ENCODE measurements at regions not wholly inside any gene's neighbourhood (a gene's known extent, or its start where the extent isn't known, plus 50 kb on each side); places are given as distances from the start of the nearest gene placed in this dataset.
A peak's percentile ranks its signal among the peaks of the same experiment; 100 is the strongest.
"Not testable (repeated sequence)": the region's sequence is repeated elsewhere in the genome, so short reads cannot be mapped to it uniquely, and the experiment has no call there.

DNA sequence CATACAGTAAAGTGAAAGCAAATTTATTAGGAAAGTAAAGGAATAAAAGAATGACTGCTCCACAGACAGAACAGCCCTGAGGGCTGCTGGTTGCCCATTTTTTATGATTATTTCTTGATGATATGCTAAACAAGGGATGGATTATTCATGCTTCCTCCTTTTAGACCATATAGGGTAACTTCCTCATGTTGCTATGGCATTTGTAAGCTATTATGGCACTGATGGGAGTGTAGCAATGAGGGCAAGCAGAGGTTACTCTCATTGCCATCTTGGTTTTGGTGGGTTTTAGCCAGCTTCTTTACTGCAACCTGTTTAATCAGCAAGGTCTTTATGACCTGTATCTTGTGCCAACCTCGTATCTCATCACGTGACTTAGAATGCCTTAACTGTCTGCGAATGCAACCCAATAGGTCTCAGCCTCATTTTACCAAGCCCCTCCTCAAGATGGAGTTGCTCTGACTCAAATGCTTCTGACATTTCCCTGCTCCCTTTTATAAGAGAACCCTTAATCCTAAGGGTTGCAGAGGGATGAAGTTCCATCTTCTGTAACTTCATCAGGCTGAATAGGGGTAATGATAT lies 280.1 kb upstream of the RGS17 start:
- no peak for DNase-seq (ENCODE audit: low spot score)

DNA sequence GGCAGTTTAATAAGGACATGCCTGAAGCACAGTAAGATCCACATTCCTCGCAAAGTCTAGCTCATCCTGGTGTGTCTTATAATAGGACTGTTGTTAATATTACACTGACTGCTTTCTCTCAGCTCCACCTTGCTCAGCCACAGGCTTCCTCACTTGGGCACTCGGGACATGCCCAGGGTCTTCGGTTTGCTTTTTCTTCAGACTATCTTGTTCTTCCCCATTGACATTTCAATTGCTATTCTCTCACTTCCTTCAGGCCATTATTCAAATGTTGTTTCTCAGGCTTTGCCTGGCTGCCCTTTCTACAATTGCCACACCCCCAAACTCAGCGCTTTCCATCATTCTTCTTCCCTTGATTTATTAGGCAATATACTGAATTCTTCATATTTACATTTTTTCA lies 274.8 kb upstream of the RGS17 start:
- DNase-seq (ENCODE audit: low spot score): no peak

DNA sequence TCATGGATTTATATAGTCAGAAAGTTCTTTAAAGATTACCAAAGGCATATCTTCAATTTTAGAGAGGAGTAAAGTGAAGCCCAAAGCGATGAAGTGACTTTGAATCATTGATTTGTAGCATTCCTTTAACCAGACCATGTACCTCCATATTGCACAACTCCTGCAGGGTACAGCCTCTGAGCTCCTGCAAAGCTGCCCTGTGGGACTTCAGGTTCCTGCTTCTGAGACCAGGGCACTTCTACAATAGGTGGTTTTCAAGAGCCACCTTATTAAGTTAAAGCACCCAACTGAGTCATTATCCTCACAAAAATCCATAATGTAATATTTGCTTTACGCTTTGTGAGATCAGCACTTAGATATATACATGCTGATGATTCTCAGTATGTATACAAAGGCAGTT lies 270.7 kb upstream of the RGS17 start:
- DNase-seq (ENCODE audit: low spot score): no peak

DNA sequence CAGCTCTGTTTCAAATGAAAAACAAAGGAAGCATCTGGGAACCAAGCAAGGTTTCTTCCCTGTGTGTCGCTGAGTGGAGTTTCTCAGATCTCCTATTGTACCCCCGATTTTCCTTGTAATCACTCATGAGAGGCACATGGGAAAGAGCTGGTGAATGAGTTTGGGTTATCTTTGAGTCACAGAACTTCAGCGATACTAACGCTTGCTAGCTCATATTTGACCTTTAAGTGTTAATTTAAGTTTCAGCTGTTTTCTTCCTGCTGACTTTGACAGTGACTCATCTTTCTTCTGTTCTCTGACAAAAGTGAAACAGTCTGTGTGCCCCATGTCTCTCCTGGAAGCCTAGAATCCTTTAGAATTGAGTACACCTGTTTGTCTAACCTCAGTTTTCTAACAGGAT lies 261.1 kb upstream of the RGS17 start:
- no peak for DNase-seq (ENCODE audit: low spot score)

DNA sequence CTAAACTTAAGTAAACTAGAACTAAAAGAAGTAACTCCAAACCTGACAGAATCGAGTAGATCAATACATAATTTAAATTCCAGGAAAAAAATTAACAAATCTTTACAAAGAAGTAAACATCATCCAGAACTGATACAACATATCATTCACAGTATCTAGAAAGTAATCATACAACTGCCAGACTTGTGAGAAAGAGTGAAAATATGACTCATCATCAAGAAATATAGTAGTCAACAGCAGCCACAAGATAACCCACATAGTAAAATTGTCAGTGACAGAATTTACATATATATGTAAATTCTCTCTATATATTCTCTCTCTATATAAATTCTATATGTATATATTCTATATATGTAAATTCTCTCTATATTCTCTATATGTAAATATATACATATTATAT lies 242.8 kb upstream of the RGS17 start:
- no peak for DNase-seq (ENCODE audit: low spot score)

DNA sequence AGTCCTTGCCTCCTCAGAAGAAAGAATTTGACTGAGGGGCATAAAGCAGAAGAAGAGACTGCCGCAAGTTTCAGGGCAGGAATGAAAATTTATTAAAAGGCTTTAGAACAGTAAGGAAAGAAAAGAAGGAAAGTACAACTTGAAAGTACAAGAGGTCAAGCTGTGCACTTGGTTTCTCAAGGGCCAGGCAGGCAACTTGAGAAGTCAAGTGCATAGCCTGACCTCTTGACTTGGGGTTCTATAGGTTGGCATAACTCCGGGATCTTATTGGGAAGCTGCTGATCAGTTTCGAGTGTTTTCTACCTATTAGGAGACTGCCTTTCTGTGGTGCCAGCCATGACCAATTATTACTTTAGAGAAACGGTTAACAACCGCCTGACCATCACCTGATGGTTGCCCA lies 237.0 kb upstream of the RGS17 start:
- DNase-seq (ENCODE audit: low spot score): no peak

DNA sequence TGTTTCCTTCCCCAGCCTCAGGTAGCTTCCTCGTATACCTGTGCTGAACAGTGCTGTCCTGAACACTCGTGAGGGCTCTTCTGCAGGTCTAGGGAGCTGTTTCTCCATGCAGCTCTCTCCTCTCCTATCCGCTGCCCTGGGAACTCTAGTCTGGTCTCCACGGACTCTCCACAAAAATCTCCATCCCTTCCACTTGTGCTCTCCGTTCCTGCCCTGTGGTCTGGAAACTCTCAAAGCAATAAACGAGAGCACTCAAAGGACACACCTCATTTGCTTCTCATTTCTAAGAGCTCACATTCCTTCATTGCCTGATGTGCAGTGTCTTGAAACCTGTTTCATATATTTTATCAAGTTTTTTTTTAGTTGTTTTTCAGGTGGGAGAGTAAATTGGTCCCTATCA lies 235.9 kb upstream of the RGS17 start:
- DNase-seq (ENCODE audit: low spot score): no peak

DNA sequence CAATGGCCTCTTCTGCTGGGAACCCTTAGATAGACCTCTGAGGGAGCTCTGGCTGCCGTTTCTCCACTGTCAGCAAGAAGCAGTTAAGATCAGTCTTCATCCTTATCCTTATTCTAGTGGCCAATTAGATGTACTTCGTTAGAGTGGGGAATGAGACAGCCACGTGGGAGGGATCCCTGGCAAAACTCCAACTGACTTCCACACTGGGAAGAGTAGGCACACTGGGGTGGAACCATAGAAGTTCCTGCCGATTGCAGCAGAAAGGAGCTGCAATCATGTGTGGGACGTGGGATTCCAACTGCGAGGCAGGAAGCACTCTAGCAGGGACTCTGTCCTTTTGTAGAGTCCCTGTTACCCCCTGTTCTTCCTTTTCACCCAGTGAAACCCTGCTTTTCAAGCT lies 226.3 kb upstream of the RGS17 start:
- DNase-seq (ENCODE audit: low spot score): no peak

DNA sequence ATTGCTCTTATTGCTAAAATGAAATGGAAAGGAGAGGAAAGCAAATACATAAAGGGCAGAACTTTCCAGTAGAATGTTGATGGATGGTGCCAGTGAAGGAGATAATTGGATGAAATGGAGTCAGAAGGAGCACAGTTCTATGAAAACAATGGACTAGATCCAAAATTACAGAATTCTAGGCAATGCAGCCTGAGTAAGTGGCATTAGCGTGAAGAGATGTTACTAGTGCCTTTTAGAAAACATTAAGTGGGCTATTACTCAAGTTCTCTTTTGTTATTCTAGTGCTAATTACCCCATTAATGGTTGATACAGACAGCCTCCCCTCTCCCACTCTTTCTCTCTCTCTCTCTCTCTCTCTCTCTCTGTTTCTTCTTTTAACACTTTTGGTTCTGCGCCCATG lies 209.5 kb upstream of the RGS17 start:
- DNase-seq (ENCODE audit: low spot score): no peak

DNA sequence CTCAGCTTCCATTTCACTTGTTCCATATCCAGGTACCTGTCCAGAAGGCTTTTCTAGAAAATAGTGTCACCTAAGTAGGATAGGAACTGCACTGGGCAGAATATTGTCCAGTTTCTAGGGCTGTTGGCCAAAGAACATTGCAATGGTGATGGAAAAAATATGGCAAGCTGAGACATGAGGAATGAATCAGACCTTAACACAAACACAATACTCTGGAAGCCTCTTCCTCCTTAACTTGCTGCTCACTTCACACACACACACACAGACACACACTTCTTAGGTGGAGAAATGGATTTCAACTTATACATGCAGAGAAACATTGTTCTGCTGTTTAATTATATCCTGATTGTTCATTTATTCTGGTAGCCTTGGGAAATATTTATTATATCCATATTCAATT lies 203.0 kb upstream of the RGS17 start:
- no peak for DNase-seq (ENCODE audit: low spot score)

DNA sequence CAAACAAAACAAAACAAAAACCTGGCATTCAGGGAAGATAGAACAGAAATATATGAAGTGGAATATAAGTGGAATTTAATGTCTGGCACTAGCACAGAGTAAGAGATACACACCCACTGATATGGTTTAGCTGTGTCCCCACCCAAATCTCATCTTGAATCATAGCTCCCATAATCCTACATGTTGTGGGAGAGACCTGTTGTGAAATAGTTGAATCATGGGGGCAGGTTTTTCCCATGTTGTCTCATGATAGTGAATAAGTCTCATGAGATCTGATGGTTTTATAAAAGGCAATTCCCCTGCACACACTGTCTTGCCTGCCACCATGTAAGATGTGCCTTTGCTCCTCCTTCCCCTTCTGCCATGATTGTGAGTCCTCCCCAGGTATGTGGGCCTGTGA lies 200.1 kb upstream of the RGS17 start:
- not testable (repeated sequence) for DNase-seq (ENCODE audit: low spot score)

DNA sequence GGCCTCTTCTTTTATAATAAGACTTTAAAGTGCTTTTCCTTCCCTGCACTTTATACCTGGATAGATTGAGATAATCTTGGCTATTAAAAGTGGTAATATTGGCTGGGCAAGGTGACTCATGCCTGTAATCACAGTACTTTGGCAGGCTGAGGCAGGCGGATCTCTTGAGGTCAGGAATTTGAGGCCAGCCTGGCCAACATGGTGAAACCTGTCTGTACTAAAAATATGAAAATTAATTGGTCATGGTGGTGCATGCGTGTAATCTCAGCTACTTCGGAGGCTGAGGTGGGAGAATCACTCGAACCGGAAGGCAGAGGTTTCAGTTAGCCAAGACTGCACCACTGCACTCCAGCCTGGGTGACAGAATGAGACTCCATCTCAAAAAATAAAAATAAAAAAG lies 197.1 kb upstream of the RGS17 start:
- DNase-seq (ENCODE audit: low spot score): no peak

DNA sequence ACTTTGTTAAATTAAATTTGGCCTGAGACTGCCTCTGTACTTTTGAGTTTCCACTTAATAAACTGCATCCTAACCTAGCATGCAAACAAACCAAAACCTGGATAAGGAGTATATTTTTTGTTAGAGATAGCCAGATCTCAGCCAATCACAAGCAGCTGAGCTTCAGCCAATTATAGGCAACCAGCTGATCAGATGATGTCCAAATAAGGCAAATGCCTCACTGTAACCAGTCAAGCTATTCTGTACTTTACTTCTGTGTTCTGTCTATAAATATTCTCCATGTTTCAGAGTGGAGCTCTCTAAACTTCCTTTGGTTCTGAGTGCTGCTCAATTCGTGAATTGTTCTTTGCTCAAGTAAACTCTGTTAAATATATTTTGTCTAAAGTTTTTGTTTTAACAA lies 194.6 kb upstream of the RGS17 start:
- no peak for DNase-seq (ENCODE audit: low spot score)

DNA sequence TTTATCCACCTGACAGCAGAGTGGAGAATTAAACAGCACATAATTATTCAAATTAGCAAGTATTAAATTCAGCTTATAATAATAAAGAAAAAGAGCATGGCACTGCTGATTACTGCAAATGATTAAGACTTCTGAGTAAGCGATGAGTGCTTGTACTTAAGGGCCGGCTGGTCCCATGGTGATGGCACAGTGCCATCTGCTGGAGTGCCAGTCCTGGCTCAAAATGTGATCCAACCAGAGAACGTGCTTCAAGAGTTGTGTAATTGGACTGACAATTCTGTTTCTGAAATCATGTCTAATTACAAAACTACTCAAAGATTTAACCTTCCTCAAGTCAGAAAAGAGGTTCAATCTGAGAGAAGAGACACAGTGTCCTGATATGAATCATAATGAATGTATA lies 181.6 kb upstream of the RGS17 start:
- DNase-seq (ENCODE audit: low spot score): peak; percentile 20

DNA sequence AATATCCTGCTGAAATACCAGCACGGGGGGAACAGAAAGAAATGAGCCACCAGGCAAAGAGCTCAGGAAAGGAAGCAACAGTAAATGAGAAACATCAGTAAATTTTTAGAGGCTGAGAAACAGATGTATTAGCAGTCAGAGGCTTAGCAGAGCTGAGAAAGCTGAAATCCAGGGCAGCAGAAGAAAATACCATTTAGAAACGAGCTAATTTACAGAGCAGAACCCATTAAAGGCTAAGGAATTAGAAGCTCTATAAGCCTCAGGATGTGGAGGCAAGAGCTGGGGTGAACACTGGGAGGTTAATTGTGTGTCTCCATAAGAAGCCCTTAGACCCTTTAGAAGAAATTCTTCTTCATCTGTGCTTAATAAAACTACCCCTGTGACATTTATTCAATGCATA lies 178.6 kb upstream of the RGS17 start:
- no peak for DNase-seq (ENCODE audit: low spot score)

DNA sequence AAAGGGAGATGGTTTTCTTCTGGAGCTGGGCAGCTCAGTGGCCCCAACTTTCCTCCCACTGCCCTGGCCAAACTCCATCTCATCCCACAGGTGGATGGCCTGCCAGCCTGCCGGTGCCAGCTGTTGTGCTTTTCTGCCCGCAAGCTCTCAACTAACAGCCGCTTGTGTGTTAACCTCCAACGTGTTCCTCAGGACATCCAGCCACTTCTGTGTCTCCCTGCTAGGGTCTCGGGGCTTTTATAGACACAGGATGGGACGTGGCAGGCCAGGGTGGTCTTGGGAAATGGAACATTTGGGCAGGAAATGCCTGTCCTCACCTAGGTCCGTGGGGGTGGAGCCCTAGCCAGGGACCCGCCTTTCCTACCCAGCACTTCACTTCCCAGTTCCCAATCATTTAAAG lies 171.1 kb upstream of the RGS17 start:
- DNase-seq (ENCODE audit: low spot score): no peak

DNA sequence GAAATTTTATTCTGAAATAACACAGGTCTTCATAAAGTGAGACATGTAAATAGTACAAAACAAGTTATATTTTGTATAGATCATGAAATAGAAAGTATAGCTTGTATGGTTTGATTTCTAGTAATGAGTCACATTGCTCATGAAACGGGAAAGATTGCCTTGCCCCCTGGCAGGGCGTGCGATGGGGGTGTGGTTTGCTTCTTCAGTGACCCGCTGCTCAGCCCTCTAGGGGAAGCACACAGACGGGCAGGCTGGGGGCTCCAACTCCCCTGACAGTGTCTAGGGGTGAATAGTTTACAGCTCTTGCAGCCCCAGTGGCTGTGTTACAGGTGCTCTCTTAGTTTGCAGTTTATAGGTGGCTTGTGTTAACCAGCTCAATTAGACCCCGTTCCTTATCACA lies 170.5 kb upstream of the RGS17 start:
- no peak for DNase-seq (ENCODE audit: low spot score)

DNA sequence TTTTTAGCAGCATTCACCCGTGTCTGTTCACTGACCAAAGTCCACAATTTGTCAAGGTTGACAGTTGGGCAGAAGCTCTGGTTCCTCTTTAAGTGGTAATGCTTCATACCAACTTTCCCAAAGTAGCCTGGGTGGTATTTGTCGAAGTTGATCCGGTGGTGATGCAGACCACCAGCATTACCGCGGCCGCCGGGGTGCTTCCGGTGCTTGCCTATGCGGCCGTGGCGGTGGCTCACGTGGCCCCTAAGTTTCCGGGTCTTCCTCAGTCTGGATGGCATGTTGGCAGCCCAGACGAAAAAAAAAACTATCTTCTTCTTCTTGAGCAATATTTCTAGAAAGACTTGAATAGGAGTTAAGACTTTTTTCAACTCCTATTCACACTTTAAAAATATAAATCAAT lies 151.4 kb upstream of the RGS17 start:
- DNase-seq (ENCODE audit: low spot score): not testable (repeated sequence)

DNA sequence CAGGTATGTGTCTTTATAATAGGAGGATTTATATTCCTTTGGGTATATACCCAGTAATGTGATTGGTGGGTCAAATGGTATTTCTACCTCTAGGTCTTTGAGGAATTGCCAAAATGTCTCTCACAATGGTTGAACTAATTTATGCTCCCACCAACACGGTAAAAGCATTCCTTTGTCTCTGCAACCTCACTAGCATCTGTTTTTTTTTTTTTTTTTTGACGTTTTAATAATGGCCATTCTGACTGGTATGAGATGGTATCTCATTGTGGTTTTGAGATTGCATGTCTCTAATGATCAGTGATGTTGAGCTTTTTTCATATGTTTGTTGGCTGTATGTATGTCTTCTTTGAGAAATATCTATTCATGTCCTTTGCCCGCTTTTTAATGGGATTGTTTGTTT lies 144.9 kb upstream of the RGS17 start:
- DNase-seq (ENCODE audit: low spot score): no peak

DNA sequence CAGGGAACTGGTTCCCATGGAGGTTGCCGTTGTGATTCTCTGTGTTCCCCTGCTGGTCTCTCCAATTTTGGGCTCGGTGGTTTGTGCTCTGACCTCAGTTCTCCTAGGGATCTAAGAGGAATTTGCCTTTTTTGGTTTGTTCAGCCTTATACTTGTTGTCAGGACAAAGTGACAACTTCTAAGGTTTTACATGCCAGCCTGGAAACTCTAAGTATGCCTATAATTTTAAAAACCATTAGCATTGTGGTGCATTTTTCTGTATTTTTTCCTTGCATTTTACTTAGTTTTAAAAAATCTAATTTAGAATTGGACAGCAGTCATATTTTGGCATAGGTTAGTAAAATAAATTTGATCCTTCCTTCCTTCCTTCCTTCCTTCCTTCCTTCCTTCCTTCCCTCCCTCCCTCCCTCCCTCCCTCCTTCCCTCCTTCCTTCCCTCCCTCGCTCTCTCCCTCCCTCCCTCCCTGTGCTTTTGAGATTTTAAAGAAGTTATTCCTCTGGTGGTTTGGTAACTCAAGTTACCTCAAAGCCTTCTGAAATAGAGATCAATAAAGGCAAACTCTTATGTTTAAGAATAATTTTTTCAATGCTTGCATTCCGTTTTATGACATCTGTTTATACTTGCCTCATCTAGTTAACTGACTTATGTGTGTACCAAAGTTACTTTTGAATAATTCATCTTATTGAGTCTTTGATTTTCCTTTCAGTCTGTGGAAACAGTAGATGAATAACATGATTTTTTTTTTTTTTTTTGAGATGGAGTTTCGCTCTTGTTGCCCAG lies 141.3 kb upstream of the RGS17 start:
- no peak for DNase-seq (ENCODE audit: low spot score)

DNA sequence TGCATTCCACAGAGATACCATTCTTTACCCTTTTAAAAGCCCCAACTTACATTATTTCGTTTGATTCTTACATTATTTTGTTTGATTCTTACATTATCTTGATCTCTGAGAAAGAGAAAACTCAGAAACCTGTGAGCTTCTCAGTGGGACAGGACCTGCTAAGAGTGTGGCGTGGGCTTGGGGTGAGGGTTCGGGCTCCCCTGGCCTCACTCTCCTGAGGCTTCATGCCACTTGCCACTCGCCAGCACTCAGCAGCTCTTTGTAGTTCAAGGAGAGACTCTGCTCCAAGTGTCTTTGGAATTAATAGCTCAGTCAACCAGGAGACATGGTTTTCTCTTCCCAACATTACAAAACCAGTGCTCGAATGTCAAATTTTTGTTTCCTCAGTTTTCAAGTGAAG lies 132.4 kb upstream of the RGS17 start:
- DNase-seq (ENCODE audit: low spot score): no peak

DNA sequence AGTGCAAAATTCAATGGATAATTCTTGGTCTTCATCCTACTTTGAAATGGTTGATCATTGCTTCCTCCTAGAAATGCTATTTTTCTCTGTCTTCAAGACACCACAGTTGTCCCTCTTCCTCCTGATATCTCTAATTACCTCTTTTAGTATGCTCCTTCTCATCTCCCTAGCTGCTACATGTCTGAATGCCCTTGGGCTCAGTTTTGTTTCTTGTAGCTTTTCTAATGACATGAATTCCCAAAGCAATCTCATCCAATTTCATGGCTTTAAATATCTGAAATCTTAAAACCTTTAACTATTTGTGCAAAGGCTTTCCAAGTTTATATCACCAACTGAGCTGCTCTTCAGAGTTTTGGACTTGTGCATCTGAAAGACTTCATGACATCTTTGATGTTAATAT lies 120.2 kb upstream of the RGS17 start:
- DNase-seq (ENCODE audit: low spot score): no peak

DNA sequence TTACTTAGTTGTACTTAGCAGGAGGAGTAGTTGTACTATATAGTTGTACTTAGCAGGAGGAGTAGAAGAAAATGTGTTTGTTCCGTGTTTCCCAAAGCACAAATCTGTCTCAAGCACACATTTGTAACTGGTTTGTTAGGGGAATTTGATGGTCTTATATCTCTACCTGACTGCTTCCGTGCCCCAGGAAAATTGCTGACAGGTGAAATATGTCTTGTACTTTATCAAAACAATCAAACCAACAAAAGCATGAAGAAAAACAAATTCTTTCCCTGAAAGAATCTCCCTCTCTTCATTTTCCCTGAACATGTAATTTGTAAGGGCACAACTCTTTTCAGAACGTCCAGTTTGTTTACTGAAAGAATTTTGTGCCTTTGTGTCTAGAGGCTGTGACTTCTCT lies 106.6 kb upstream of the RGS17 start:
- DNase-seq (ENCODE audit: low spot score): no peak

DNA sequence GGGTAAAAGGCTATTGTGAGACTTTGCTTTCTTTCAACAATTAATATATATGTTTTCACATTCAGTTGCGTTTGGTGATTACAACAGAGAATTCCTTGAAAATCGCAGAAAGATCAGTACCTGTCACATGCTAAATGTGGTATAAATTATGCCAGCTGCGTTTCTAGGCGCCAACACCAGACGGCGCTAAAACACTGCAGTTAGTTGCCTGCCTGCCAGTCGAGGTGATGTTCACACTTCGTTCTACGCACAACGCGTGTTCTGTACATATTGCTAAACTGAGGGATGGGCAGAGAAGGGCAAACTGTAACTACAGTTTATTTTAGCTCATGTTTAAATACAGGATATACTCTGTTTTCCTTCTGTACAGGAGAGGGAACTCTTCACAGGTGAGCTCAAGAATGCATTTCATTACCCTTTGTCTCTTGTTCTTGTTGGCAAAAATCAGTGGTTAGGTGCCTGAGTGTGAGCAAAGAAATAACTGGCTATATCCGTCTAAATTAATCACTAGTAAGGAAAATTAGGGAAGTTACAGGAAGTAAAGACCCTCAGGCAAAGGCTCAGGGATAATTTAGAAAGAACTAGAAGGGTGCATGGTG lies 100.1 kb upstream of the RGS17 start:
- DNase-seq (ENCODE audit: low spot score): peak; percentile 2

All from CD4-positive, alpha-beta T cell treated with Interleukin-15 for 4 hours (primary cell).